HL-60 (cell line): ENCODE measurements at regions not wholly inside any gene's neighbourhood (a gene's known extent, or its start where the extent isn't known, plus 50 kb on each side); places are given as distances from the start of the nearest gene placed in this dataset.

Experiments used
- DNase-seq, 2 experiments: peaks; one replicate each; pipeline ENCODE4 v3.0.0-alpha.2; 2010 to 2020; ENCODE audit warnings: low read depth in 1 of 2, low spot score in 1 of 2
- H3K27ac ChIP-seq: fragments of 250-450 bp; sonication (Bioruptor Pico); replicated peaks from 2 replicates; pipeline ENCODE4 v1.5.1; 2020; ENCODE audit warnings: mild to moderate bottlenecking, moderate library complexity
- H3K27me3 ChIP-seq: fragments of 250-450 bp; sonication (Bioruptor Pico); 2 replicates; pipeline ENCODE4 v1.5.1; 2021; ENCODE audit warnings: mild to moderate bottlenecking, moderate library complexity; ENCODE audit not compliant: insufficient read depth, poor library complexity, severe bottlenecking
- H3K4me3 ChIP-seq: replicated peaks from 2 replicates; pipeline ENCODE4 v1.5.1; 2011; ENCODE audit warnings: mild to moderate bottlenecking, control low read depth, low read length; ENCODE audit not compliant: insufficient read depth
- GABPA ChIP-seq: IDR thresholded peaks from 2 replicates; pipeline ENCODE4 v1.6.1; 2012; ENCODE audit warnings: low read depth
- POLR2AphosphoS5 ChIP-seq: IDR thresholded peaks from 2 replicates; pipeline ENCODE4 v1.6.1; 2012; ENCODE audit warnings: low read depth
- SPI1 ChIP-seq: IDR thresholded peaks from 2 replicates; pipeline ENCODE4 v1.6.1; 2012; ENCODE audit warnings: low read depth, mild to moderate bottlenecking, borderline replicate concordance
- TF ChIP-seq, protein P1 (sequence below): IDR thresholded peaks from one replicate; pipeline ENCODE4 v1.5.1; 2011; ENCODE audit warnings: low read length, control low read depth, inconsistent platforms; ENCODE audit not compliant: insufficient read depth
- TF ChIP-seq, protein P2 (sequence below): IDR thresholded peaks from 2 replicates; pipeline ENCODE4 v1.6.1; 2012; ENCODE audit warnings: low read depth; ENCODE audit not compliant: insufficient replicate concordance

DNA sequence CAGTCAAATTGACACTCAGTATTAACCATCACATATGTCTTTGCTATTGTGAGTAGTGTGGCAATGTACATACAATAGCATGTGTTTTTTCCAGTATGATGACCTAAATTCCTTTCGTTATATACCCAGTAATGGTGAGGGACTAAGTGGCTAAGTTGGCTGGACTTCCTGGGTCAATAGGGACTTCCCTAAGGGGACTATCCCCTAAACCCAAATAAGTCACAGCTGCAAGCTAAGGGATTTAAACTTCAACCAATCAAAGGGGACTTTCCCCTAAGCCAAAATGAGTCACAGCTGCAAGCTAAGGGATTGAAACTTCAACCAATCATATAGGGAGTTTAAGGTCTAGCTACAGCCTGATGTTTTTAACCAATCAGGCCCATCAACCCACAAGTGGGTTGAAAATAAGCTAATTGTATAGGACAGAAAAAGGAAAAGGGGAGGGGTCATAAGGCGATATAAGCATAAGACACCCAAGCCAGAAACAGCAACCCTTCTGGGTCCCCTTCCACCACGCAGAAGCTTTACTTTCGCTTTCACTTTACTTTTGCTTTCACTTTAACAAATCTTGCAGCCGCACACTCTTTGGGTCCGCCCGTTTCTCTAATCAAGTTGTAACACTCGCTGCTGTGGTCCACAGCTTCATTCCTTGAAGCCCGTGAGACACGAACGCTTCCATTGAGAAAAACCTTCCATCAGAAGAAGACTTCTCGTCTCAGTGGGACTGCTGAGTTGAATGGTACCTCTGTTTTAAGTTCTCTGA is 404.4 kb downstream of the FLRT2 start:
- peak; percentile 41 to 51 for DNase-seq
- peak overlapping the region; percentile 60 for H3K4me3 ChIP-seq
- H3K27me3 ChIP-seq, result no peaks in the 10 kb centered on the region
- peak overlapping the region; percentile 71 for H3K27ac ChIP-seq
- TF ChIP-seq, protein P1, sequence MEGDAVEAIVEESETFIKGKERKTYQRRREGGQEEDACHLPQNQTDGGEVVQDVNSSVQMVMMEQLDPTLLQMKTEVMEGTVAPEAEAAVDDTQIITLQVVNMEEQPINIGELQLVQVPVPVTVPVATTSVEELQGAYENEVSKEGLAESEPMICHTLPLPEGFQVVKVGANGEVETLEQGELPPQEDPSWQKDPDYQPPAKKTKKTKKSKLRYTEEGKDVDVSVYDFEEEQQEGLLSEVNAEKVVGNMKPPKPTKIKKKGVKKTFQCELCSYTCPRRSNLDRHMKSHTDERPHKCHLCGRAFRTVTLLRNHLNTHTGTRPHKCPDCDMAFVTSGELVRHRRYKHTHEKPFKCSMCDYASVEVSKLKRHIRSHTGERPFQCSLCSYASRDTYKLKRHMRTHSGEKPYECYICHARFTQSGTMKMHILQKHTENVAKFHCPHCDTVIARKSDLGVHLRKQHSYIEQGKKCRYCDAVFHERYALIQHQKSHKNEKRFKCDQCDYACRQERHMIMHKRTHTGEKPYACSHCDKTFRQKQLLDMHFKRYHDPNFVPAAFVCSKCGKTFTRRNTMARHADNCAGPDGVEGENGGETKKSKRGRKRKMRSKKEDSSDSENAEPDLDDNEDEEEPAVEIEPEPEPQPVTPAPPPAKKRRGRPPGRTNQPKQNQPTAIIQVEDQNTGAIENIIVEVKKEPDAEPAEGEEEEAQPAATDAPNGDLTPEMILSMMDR, result no peak
- TF ChIP-seq POLR2AphosphoS5, result no peak
- TF ChIP-seq SPI1, result no peak
- TF ChIP-seq, protein P2, sequence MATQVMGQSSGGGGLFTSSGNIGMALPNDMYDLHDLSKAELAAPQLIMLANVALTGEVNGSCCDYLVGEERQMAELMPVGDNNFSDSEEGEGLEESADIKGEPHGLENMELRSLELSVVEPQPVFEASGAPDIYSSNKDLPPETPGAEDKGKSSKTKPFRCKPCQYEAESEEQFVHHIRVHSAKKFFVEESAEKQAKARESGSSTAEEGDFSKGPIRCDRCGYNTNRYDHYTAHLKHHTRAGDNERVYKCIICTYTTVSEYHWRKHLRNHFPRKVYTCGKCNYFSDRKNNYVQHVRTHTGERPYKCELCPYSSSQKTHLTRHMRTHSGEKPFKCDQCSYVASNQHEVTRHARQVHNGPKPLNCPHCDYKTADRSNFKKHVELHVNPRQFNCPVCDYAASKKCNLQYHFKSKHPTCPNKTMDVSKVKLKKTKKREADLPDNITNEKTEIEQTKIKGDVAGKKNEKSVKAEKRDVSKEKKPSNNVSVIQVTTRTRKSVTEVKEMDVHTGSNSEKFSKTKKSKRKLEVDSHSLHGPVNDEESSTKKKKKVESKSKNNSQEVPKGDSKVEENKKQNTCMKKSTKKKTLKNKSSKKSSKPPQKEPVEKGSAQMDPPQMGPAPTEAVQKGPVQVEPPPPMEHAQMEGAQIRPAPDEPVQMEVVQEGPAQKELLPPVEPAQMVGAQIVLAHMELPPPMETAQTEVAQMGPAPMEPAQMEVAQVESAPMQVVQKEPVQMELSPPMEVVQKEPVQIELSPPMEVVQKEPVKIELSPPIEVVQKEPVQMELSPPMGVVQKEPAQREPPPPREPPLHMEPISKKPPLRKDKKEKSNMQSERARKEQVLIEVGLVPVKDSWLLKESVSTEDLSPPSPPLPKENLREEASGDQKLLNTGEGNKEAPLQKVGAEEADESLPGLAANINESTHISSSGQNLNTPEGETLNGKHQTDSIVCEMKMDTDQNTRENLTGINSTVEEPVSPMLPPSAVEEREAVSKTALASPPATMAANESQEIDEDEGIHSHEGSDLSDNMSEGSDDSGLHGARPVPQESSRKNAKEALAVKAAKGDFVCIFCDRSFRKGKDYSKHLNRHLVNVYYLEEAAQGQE, result no peak
- TF ChIP-seq GABPA, result no peak

DNA sequence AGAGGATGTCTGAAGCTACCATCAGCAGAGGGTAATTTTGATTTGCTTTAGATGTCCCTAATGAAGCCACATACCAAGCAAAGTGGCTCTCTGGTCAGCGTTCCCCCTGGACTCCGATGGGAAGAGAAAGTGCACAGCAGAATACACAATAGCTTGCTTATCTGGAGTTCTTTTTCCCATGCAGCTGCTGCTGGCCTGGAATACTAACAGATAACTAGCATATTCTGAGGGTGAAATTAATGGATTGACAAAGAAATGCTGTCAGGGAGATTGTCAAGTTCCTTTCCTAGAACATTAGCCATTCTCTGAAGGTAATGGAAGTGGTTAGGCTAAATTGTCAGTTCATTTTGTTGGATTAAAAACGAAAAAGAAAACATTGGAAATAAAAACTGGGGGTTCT is 391.3 kb downstream of the FLRT2 start:
- H3K27ac ChIP-seq, result no peak overlapping the region
- no peak for DNase-seq
- no peak overlapping the region for H3K4me3 ChIP-seq
- H3K27me3 ChIP-seq, result no peaks in the 10 kb centered on the region
- no peak for TF ChIP-seq SPI1

DNA sequence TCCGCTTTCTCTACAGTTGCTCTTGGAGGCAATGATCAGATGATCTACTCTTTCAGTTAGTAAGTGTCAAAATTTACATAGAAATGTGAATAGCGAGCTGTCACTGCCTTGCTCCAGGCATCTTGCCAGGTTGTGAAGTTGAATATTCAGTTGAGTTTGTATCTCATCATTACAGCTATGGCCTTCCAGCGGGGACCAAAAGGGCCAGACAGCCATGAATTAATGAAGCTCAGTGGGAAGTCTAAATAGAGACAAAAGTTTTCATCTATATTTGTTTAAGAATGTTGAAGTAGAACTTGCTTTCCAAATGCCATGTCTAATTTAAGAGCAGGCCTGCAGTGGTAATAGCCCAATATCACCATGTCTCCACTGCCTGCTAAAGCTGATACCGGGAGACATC is 387.8 kb downstream of the FLRT2 start:
- TF ChIP-seq, protein P2, result no peak
- TF ChIP-seq SPI1, result no peak

DNA sequence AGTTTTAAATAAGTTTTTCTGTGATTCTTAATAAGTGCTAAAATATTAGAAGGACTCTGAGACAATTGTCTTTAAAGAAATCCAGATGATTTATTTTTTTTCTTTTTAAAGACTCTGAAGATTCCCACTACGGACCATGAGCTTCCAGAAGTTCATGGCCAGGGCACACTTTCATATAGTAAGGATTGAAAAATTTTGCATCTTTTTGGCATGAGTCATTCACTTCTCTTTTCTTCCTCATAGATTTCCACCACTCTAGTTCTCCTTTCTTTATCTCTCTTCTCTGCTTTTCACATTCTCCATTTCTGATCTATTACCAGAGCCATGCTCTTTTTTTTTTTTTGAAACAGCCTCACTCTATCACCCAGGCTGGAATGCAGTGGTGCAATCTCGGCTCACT is 385.8 kb downstream of the FLRT2 start:
- Histone ChIP-seq H3K27ac (no peak overlapping the region), H3K27me3 (no peaks in the 10 kb centered on the region), H3K4me3 (no peak overlapping the region)
- no peak for DNase-seq
- TF ChIP-seq, protein P1, result no peak
- TF ChIP-seq POLR2AphosphoS5, result no peak
- TF ChIP-seq, protein P2, result no peak
- no peak for TF ChIP-seq SPI1
- TF ChIP-seq GABPA, result no peak

More for the DNA sequence above, 387.8 kb downstream of the FLRT2 start:
- Histone ChIP-seq H3K27me3 (no peaks in the 10 kb centered on the region), H3K27ac (no peak overlapping the region), H3K4me3 (no peak overlapping the region)
- no peak for DNase-seq
